Retinal pigment epithelial cell (primary cell): ENCODE measurements at regions not wholly inside any gene's neighbourhood (a gene's known extent, or its start where the extent isn't known, plus 50 kb on each side); places are given as distances from the start of the nearest gene placed in this dataset.

Experiments
- DNase-seq: peaks from one replicate; pipeline ENCODE4 v3.0.0-alpha.2; 2010; ENCODE audit warnings: low read depth
- H3K4me3 ChIP-seq: 2 replicates; pipeline ENCODE4 v1.5.1; 2011; ENCODE audit warnings: mild to moderate bottlenecking, low read length, control low read depth, moderate library complexity
- TF ChIP-seq, protein P1 (sequence below): conservative IDR thresholded peaks from 2 replicates; pipeline ENCODE4 v1.5.1; 2011; ENCODE audit warnings: low read depth, low read length, control low read depth, inconsistent platforms

DNA sequence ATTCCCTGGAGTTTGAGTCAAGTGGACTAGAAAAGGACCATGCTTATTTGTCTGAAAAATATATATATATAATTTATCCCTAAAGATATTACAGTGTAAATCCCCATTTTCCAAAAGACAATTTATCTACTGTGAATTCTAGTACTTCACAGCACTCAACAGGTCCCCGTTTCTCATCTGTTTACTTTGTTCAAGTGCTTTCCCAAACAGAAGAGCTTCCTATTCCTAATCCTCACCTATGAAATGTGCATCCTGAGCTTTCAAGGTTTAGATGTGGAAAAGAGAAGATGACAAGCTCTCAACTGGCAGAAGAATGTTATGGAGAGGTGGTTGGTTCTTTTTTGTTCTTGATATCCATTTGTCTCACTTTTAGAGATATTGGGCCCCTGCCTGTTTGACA is 401.6 kb upstream of the ZNF608 start:
- TF ChIP-seq, protein P1, sequence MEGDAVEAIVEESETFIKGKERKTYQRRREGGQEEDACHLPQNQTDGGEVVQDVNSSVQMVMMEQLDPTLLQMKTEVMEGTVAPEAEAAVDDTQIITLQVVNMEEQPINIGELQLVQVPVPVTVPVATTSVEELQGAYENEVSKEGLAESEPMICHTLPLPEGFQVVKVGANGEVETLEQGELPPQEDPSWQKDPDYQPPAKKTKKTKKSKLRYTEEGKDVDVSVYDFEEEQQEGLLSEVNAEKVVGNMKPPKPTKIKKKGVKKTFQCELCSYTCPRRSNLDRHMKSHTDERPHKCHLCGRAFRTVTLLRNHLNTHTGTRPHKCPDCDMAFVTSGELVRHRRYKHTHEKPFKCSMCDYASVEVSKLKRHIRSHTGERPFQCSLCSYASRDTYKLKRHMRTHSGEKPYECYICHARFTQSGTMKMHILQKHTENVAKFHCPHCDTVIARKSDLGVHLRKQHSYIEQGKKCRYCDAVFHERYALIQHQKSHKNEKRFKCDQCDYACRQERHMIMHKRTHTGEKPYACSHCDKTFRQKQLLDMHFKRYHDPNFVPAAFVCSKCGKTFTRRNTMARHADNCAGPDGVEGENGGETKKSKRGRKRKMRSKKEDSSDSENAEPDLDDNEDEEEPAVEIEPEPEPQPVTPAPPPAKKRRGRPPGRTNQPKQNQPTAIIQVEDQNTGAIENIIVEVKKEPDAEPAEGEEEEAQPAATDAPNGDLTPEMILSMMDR, result no peak

DNA sequence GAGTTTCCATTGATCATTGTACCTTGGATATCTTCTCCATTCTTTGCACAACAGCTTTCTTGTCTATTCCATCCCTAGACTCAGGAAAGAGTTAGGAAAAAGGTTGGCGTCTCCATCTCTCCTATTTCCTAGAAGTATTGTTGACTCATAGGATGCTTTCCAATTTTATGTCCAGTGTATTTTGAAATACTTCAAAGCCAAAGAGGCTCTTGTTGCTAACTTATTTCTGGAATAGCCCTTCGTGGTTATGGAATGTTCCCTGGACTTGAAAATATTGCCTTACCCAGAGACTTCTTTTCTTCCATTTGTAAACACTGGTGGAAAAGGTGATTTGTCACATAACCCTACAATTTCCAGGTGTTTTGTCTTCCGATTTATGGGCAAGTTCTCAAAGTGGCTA is 402.3 kb upstream of the ZNF608 start:
- TF ChIP-seq, protein P1, result no peak
- H3K4me3 ChIP-seq, result no peak overlapping the region
- DNase-seq, result no peak

More for the DNA sequence above, 401.6 kb upstream of the ZNF608 start:
- no peak overlapping the region for H3K4me3 ChIP-seq
- DNase-seq, result no peak

DNA sequence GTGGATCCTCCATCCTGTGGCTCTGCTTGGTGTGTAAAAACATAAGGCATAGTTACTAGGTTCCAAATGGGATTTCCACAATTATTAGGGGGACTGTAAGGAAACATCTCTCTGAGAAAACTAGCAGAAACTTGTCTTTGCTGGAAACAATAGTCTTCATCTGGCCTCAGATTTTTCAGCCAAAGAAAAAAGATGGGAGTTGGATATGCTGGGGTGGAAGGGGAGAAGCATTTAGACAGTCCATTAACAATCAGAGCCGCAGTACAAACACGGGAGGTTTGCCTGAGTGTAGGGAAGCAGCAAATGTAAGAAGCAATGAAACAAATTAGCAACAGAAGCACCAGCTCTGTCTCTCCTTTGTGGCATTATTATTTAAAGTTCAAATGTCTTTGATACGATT is 402.7 kb upstream of the ZNF608 start:
- no peak overlapping the region for H3K4me3 ChIP-seq
- DNase-seq, result no peak
- TF ChIP-seq, protein P1, result no peak

DNA sequence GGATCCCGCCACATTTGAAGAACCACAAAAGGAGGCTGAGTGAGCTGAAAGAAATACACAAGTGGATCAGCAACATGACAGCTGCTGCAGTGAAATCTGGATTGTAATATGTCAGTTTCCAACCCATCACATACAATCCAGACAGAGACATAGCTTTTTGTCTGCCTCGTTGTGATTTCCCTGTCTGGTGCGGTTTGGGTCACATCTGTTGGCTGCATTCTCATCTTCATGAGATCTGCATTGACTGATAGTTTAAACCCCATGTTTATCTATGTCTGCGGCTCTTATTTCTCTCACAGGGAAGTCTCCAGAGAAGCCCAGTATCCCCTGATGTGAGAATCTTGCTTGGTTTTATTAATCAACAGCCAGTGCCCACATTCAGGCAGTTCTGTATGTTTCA is 403.1 kb upstream of the ZNF608 start:
- DNase-seq, result no peak
- TF ChIP-seq, protein P1, result no peak

DNA sequence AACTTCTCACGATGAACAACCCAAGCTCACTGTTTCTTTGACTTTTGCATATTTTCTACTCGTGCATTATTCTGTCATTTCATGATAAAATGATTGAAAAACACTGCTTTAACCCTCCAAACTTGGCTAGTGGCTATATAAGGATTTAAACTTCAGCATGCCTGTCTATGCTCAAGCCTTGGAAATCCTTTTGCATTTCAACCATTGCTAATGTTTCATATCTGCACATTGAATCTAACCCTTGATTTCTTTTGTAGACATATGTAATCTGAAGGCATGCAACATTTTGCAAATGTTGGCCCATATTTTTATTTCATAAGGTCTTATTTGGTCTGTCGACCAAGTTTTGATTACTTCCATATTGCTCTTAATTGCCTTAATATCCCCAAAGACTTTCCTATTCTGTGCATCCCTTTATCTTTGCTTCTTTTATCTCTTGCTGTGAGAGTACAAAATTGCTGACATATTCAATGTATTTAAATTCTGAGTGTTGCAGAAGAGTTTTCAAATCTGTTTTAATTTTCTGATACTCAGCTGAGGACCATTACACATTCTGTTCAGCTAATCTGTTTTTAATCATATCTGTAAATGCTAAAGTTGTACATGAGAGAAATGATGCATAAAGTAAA is 403.7 kb upstream of the ZNF608 start:
- DNase-seq, result no peak
- no peak overlapping the region for H3K4me3 ChIP-seq
- TF ChIP-seq, protein P1, result no peak

More for the DNA sequence above, 403.1 kb upstream of the ZNF608 start:
- no peak overlapping the region for H3K4me3 ChIP-seq

DNA sequence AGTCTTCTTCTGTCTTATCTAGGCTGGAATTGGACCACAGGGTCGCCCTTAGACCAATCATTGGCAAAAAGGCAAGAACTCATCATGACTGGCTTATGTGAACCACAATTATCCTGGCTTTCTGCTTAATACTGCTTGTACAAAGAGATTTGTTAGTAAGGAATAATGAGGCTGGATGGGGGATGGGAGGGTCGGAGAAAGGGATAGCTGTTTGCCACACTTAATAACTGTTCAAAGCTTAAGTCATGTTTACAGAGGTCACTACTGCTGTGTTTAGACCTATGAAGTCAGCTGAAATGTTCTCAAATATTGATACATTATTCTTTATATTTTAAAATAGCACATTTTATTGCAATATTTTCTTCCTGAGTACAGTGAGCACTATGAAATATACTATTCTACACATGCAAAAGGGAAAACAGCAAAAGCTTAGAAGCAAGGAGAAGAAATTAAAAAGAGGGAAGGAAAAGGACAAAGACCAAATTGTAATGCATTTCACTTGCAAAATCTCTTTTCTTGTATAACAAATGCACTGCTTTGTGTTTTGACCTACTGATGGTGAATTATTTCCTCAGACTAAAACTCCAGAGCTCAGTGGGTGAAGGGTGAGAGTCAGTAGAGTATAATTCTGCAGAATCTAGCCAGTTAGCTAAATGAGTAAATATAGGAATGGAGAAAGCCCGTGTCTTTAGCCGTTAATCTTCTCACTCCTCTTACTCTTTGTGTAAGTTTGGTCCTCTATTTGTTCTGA is 404.9 kb upstream of the ZNF608 start:
- no peak for DNase-seq
- TF ChIP-seq, protein P1, result no peak
- H3K4me3 ChIP-seq, result no peak overlapping the region

DNA sequence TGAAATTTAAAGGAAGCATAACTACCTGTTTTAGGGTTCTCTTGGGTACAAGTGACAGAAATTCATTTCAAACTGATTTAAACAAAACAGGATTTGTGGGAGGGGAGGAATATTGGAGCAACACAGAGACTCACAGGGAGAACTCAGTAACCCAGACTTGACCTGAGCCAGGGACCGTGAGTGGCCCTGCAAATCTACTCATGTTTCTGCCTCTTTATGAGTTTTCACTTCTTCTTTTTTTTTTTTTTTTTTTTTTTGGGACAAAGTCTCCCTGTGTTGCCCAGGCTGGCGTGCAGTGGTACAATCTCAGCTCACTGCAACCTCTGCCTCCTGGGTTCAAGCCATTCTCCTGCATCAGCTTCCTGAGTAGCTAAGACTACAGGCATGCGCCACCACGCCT is 405.6 kb upstream of the ZNF608 start:
- TF ChIP-seq, protein P1, result no peak
- no peak overlapping the region for H3K4me3 ChIP-seq
- DNase-seq, result no peak
